HG03025 (cell line): ENCODE measurements at regions not wholly inside any gene's neighbourhood (a gene's known extent, or its start where the extent isn't known, plus 50 kb on each side); places are given as distances from the start of the nearest gene placed in this dataset.
"Not testable (repeated sequence)": the region's sequence is repeated elsewhere in the genome, so short reads cannot be mapped to it uniquely, and the experiment has no call there.

ENCODE experiments used
- ATAC-seq: cut with Tn5 transposase; IDR thresholded peaks from one replicate; pipeline ENCODE4 v1.9.1; 2021; ENCODE audit warnings: mild to moderate bottlenecking, moderate library complexity; ENCODE audit not compliant: unreplicated experiment, low FRiP score

DNA sequence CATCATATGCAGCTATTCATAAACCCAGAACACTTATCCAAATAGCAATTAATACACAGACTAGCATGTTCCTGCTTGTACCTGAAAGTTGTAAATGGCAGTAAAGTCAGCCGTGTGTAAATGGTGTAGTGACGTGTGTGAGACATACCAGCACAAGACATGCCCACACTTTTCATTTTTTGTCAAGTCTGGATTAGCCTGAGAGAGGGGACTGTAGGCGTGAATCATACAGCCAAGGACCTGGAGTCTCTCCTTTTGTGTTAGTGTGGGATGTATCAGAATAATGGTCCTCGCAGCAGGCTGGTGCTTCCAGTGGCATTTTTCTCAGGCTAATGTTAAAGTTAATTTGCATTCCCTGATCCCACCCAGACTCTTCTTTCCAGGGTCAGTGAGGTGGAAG is 116.8 kb upstream of the BMAL1 start:
- ATAC-seq: no peak

DNA sequence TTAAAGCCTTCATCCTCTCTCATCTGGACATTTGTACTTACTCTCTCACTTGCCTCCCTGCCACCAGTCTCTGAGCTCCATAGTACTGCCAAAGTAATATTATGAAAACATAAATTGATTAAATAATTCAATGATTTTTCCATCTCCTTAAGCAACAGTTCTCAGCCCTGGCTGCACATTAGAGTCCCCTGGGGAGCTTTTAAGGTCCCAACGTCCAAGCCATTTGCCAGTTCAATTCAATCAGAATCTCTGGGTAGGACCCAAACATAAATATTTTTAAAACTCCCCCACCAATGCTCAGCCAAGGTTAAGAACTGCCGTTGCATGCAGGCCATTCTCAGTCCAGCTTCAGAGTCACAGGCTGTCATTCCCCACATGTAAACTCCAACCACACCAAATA is 114.4 kb upstream of the BMAL1 start:
- no peak for ATAC-seq

DNA sequence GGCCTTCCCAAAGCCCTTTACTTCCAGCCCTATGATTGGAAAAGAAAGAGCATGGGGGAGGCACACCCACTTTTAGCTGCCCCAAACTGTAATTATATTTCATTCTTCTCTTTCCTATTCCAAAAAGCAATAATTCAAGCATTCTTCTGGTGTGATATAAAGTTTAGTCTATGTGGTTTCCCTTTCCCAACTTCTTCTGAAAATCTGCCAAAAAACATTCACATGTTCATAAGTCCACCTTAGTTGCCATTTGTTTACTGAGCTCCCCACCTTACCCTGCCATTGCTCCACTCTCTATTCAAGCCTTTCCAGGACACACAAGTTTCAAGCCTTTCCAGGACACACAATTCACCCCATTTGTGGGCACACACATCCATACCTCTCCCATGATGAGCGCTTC is 111.6 kb upstream of the BMAL1 start:
- no peak for ATAC-seq

DNA sequence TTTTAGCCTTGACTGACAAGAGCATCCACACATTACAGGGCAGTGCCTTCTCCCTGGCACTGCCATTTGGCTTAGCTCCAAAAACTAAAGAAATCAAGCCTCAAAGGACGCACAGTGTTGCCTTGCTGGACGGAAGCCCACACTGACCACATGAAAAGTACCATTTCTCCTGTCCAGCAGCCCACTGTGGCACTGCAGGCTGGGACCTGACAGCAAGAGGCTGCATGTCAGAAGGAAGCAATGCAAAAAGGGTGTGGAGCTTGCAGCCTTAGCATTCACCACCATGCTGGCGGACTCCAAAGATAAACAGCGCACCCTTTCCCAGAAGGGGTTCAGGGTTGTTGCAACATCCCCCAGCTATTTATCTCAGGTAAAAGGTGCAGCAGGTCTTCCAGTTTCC is 109.3 kb upstream of the BMAL1 start:
- ATAC-seq: no peak

DNA sequence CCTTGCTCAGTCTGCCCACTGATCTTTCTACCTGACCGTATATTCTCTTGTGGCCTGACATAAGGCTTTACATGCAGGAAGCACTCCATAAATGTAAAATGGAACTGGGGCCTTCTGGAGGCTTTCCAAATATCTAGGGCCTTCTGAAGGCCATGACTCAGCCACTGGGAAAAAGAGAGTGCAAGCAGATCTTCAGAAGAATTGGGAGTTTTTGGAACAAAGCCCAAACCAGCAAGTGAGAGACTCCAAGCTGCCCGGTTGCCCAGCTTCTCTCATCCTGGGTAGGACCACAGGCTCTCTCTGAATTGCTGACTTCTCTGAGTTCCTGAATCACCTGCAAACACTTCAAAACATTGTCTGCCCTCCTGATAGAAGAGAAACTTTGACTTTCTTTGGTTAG is 107.9 kb upstream of the BMAL1 start:
- no peak for ATAC-seq

DNA sequence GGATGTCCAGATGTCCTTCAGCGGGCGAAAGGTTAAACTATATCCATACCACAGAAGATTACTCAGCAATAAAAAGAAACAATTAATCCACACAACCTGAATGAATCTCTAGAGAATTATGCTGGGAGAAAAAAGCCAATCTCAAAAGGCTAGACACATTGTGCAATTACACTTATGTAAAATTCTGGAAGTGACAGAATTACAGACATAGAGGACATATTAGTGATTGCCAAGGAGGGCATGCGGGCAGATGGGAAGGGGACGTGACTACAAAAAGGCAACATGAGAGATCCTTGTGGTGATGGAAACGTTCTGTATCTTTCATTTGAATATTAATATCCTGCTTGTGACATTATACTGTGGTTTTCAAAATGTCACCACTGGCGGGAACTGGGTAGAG is 103.5 kb upstream of the BMAL1 start:
- ATAC-seq: no peak

DNA sequence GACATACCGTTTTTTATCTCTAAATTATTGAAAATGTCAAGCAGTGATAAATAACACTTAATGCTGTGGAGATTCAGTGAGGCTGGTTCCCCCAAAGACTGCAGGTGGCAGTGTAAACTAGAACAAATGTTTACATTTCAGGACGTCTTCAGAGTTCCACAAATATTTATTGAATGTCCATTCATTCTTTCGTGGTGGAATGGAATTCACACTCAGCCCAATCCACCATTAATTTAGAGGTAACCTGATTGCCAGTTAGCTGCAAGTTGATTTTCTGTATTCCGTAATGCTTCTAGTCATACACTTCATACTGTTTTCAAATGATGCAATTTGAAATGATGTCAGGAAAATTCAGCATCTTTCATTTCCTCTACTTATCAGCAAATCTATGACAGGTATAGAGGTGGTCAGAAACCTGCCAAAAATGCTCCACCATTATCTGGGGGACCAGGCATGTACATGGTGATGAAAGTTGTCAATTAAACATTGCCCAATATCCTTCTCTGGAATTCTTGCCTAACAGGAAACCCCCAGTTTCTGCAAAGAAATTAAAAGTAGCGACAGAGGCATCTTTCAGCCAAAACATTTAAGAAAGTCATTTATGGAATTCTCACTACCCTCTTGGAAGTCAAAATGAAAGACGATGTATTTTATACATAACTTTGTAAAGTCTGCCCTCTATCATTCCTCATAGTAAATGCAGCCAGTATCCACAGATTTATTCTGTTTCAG is 94.3 kb upstream of the BMAL1 start:
- ATAC-seq: no peak

DNA sequence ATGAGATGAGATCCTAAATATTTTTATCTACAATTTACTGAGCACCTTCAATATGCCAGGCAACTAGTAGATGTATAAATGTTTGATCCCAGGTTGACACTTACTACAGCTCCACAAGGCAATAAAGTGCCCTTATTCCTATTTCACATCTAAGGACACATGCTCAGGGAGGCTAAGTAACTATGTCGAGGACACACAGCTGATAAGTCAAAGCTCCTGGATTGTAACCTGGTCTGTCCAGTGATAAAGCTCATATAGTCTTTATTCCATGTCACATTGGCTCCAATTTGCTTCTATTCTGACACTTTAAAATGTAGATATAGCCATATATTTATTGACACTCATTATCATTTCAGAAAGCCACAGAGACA is 93.8 kb upstream of the BMAL1 start:
- ATAC-seq: no peak

DNA sequence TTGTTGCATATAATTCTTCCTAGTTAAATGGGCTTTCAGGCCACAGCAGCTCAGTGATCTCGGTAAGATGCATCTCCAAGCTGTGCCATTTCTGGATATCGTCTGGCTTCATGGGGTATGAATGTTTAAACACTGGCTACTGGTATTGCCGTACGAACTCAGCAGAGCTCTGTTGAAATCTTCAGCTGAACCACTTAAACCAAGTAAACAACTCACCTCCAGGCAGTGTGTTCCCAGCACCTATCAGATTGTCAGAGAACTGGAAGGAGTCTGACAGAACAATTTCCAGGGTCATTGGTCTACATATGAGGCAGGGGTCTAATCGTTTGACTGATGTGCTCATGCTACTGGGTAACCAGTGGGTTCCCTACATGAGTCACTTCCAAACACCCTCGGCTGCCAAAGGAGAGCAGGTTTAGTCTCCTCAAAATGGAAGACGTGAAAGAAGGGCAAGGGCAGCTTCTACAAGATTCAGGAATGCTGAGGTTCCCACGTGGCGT is 93.2 kb upstream of the BMAL1 start:
- ATAC-seq: no peak

DNA sequence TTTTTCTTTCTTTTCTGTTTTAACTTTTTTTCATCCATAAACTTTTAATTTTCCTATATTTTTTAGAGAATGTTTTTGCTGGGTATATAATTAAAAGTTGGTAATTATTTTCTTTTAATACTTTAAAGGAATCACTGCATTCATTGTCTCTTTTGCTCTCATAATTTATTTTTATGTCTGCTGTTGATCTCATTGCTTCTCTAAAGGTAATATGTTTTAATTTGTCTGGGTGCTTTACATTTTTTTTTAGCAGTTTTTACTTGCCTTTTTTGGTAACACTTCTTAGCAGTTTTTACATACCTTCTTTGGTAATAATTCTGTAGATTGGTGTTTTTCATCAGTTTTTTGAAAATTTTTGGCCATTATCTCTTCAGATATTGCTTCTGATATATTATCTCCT is 89.4 kb upstream of the BMAL1 start:
- no peak for ATAC-seq

DNA sequence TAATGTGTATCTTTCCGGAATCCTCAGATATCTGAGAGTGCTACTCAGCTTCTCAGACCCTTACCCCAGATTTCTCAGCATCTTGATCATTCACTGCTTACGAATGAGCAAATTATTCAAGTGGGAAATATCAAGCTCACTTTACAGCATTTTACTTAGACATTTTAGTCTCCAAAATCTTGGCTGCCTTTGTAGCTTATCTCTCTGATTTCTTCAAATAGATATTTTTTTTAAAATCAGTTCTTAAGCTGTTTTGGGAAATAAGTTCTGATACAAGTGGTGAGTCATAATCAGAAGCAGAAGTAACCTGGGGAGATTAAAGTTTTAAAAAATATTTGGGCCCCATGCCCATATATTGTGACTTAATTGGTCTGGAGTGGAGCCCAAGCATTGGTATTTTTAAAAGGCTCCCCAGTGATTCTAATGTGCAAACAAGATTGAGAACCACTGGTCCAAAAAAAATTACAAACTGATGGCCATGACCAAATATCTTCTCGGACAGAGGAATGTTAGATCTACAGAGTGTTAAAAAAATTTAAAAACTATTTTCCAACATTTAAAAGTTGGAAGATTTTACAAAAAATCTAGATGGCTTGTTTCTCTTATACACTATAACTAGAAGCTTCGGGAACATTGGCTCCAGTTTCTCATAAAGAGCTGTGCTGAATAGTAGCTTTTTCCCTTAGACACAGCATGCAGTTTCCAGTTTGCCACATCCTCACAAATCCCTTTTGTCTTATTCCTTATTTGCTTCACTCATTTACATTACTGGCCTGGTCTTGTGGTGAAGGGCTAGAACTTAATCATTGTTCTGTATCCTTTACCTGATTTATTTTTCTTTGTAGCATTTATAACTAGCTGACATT is 87.8 kb upstream of the BMAL1 start:
- no peak for ATAC-seq

DNA sequence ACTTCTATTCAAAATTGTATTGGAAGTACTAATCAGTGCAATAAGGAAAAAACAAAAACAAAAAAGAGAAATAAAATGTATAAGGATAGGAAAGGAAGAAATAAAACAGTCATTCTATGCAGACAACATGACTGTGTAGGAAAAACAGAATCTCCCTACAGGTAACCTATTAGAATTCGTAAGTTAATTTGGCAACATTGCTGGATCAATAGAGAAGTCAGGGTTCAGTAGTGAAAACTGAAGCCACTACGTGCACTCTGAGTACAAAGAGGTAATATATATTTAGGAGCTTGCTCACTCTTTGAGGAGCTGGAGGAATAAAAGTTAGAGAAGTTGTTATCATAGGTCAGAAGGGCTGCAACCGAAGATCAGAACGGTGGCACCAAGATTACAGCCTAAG is 84.0 kb upstream of the BMAL1 start:
- ATAC-seq: no peak

DNA sequence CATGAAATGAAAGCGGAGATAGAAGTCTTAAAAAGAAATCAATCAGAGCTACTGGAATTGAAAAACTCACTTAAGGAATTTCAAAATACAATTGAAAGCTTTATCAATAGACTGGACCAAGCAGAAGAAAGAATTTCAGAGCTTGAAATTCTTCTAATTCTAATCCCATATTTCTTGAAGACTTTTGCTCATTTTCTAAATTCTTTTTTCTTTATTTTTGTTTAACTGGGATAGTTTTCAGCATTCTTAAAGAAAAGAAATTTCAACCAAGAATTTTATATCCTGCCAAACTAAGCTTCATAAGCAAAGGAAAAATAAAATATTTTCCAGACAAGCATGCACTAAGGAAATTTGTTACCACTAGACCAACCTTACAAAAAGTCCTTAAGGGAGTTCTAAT is 80.2 kb upstream of the BMAL1 start:
- not testable (repeated sequence) for ATAC-seq

DNA sequence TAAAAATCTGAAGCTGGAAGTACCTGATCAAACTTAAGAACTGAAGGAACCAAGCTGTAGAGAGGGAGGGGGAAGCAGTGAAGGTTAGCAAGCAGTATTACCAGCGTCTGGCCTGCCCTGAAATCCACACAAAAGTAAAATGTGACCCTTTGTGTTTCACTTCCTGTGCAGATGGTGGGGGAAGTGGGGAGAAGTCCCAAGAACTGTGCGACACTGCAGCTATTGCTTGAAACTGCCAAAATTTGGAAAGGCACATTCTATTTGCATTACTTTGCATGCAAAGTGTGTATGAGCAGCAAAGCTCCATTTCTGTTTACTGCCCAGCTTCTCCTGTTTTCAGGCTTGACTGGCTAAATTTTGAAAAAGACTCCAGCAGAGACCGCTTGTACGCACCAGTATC is 72.1 kb upstream of the BMAL1 start:
- ATAC-seq: peak; percentile 65

DNA sequence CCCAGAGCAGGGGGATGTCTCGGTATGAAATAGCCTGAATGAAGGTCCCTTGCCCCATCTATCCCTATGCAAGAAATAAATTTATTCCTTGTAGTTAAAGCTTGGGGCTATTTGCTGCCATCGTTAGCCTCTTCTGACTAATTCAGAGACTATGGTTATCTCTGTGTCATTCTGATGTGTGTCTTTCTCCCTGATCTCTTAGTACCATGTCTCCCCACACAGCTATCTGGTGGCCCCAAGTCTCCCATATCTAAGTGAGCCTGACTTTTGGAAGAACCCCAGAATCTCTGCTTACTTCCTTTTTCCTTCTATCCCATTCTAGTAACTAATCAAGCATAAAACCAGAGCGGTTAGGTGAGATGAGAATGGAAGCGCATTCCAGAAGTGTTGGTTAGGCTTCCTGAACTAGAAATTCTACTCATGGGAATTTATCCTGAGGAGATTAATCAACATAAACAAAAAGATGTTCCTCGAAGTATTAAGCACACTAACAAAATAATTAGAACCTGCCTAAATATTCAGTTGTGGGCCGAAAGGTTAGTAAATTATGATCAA is 71.4 kb upstream of the BMAL1 start:
- no peak for ATAC-seq

DNA sequence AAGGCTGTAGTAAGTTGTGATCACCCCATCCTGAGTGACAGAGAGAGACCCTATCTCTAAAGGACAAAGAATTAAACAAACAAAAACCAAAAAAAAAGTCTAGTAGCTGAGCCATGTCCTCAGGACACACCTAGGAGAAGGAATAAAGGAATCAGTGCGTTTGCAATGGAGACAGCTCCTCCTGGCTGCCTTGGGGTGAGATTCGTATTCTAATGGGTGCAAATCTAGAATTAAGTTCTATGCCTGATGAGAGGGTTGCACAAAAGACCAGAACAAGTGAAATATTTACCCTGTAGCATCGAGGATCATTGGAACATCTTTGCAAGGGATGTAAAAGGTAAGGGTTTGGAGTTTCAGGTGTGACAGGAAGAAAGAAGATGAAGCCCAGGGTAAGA is 70.3 kb upstream of the BMAL1 start:
- no peak for ATAC-seq

DNA sequence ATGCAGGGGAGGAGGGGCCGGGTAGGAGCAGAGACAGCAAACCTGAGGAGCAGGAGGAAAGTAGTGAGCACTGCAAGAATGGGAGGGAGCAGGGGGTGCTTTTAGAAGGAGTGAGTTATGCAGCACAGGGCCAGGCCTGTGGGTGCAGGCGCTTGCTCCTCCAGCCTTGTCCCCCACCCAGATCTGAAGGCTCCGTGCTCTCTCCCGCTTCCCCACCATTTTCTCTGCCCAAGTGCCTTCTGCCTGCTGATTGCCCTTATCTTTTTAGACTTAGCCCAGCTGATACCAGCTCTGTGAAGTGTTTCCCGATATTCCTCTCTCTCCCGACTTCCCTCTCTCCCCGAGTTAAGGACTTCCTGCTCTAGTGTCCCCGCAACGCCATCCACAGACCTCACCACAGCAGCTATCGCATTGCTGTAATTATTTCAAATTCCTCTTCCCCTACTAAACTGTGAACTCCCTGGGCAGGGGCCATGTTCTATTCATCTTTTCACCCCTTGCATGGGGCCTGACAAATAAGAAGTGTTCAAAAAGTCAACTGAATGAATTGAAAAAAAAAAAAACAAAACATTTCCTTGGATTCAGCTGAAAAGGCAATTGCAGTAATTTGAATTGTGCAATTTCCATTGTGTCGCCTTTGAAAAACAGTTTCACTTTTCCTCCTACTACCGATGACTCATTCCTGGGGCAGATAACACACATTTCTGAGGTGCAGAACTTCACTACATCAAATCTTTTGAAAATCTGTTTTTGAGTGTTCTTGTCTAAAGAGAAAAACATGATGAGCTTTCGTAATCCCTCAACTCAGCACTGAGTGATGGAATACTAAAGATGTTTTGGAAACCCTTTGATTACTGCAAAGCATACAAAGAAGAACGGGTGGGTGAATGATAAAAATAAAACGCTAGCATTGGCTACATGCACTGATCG is 69.7 kb upstream of the BMAL1 start:
- no peak for ATAC-seq

DNA sequence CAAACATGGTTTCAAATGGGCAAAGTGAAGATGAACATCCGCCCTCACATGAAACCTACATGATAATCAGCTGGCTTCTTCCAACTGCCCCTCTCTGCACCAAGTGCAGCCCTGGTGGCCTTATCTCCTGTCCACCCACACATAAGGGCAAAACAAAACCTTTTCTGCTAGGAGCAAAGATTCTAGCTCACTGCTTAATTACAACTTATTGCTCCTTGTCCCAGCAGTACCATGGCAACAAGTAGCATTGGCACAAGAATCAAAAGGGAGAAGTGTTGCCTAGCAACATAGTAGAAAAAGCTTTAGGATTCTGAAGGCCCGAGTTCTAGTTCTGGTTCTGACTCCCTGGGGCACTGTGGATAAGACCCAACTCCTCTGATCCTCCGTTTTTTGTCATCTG is 68.7 kb upstream of the BMAL1 start:
- ATAC-seq: no peak

DNA sequence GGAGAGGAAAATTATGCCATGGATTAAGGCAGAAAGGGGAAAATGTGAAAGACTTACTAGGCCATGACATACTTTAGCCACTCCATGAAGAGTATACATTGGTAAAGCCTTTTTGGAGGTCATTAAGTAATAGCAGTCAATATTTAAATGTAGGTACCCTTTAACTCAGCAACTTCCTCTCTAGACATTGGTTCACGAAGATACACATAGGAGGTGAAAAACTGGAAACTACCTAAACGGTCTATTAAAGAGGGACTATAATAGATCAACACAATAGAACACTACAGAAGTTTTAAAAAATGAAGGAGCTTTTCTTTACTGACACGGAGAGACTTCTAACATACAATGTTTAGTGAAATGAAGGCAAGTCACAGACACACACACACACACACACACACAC is 68.2 kb upstream of the BMAL1 start:
- no peak for ATAC-seq

DNA sequence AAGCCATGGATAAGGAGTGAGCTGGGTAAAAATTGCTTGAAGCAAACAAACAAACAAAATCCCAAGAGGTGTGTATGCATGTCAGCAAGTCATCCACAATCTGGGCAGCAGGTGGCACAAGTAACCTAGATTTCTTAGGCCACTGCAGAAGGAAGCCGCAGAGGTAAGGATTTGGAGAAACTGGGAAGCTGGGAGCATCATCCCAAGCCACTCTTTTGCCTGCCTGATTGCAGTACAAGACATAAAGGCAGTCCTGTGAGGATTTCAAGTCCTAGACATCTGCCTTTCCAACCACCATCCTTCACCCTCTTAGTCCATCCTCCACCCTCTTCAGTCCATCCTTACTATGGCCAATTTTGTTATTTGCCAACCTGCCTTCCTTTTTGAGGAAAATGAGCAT is 67.2 kb upstream of the BMAL1 start:
- ATAC-seq: no peak

DNA sequence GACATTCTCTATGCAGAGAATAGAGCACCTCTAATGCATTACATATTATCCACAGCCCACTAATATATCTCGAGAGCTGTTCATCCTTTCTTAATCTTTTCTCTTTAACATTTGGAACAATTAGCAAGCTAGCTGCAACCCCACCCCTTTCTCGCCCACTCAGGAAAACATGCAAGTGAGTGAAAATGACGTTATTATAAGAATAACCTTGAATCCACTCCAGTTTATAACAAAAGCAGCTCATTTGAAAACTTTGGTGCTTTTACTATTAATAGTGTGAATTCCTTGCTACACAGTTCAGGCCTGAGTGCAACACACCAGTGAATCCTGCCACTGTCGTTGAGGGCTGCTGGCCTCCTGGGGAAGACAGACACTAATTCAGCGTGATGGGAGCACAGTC is 63.3 kb upstream of the BMAL1 start:
- ATAC-seq: no peak
